Esophagus squamous epithelium (tissue), 4 donors: ENCODE measurements at regions not wholly inside any gene's neighbourhood (a gene's known extent, or its start where the extent isn't known, plus 50 kb on each side); places are given as distances from the start of the nearest gene placed in this dataset.

ENCODE experiments used
- CTCF ChIP-seq, 6 experiments: fragments of 450-650 bp in 4 of 6; fragments of 200-600 bp in 2 of 6; sonication (generic) in 2 of 6; IDR thresholded peaks; one replicate each; pipeline ENCODE4 v1.5.1; 2016 to 2019; ENCODE audit warnings: antibody characterized with exemption in 6 of 6, mild to moderate bottlenecking in 4 of 6, moderate library complexity in 4 of 6
- POLR2A ChIP-seq, 4 donors: fragments of 450-650 bp; IDR thresholded peaks; one replicate each; pipeline ENCODE4 v1.6.1; 2017; ENCODE audit warnings: antibody characterized with exemption in 4 of 4, mild to moderate bottlenecking in 4 of 4, moderate library complexity in 3 of 4

GRCh38 chr3:127113571-127113891, 79.4 kb upstream of the PRR23E start:
- TF ChIP-seq POLR2A (IDR thresholded peaks at IDR 0.05), result no peak
- no peak for TF ChIP-seq CTCF (IDR thresholded peaks at IDR 0.05)
